Activated effector memory CD4-positive, alpha-beta T cell treated with anti-CD3 and anti-CD28 coated beads, Interleukin-2, amount 50 U/mL, for 16 hours (primary cell): ENCODE measurements at regions not wholly inside any gene's neighbourhood (a gene's known extent, or its start where the extent isn't known, plus 50 kb on each side); places are given as distances from the start of the nearest gene placed in this dataset.

Experiments
- DNase-seq: peaks from one replicate; pipeline ENCODE4 v3.0.0-alpha.2; 2020

DNA sequence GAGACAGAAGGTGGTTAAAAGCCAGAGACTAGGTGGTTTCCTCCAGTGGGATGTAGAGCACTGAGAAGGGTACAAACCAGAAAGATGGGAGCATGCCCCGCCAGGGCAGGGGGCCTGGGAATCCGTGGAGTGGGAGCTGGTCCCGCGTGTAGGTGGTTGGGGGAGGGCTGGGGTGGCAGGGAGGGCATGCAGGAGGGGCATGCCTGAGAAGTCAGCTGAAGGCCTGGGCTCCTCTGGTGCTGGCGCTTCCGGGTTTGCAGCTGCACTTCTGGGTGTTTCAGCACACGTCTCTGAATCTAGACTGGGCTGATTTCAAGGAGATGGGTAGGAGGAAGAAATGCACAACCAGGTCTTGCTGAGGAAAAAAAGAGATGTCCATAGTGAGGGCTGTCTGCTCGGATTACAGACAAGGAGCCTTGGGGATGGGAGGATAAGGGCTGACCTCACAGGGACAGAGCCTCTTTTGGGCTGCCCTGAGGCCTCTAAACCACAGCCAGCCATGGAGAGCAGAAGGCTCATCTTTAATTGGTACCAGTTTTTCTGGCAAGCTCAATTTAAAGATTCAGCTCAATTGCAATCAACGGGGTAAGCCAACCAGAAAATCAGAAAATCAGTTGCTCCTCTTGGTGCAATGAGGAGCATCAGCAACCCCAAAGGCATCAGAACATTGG is 151.9 kb downstream of the FAM43A start:
- DNase-seq, result no peak

DNA sequence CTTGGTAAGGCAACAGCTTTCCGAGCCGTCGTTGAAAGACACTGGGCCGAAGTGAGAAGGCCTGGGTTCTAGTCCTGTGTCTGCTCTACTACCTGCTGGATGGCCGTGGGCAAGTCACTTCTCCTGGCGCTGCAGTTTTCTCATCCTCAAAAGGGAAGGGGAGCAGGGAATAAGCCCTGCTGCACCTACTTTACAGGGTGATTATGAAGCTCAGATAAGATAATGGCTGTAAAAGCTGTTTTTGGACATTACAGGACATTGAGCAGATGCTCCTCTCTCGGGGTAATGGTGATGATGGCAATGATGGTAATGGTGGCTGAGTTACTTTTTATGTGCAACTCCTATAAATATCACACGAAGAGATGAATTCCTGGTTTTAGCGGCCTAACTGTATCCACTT is 152.6 kb downstream of the FAM43A start:
- no peak for DNase-seq

DNA sequence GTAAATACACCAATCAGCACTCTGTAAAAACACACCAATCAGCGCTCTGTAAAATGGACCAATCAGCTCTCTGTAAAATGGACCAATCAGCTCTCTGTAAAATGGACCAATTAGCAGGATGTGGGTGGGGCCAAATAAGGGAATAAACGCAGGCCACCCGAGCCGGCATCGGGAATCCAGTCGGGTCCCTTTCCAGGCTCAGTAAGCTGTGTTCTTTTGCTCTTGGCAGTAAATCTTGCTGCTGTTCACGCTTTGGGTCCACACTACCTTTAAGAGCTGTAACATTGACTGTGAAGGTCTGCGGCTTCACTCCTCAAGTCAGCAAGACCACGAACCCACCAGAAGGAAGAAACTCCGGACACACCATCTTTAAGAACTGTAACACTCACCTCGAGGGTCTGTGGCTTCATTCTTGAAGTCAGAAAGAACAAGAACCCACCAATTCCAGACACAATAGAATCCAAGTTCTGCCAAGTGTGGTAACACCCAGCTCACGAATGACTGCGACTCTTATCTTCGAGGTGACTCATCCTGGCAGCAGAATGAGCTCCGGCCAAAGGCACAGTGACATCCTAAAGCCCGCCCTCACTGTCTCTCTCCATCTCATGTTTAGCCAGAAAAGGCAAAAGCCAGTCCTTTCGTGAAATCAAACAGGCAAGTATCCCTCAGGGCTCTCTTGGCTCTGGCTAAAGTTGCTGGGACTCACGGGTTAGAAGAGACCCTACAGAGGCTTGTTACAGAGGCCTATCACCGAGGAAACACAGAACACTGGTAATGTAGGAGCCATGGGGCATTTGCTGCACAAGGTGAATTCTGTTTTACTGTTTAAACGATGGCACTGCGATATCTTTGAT is 155.2 kb downstream of the FAM43A start:
- DNase-seq, result no peak

DNA sequence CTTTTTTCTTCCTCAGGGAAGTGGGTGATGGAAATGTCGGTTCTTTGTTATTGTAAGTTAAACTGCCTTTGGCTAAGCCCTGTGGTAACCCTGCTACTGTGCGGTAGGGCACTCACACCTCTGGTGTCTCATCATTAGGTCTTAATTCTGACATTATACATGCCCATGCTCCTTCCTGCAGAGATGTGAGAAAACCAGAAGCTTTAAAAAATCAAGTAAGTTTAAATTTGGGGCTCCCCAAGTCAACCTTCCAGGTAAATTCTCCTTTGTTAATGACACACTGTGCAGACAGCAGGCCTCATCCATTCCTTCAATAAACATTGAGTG is 155.8 kb downstream of the FAM43A start:
- DNase-seq, result no peak

DNA sequence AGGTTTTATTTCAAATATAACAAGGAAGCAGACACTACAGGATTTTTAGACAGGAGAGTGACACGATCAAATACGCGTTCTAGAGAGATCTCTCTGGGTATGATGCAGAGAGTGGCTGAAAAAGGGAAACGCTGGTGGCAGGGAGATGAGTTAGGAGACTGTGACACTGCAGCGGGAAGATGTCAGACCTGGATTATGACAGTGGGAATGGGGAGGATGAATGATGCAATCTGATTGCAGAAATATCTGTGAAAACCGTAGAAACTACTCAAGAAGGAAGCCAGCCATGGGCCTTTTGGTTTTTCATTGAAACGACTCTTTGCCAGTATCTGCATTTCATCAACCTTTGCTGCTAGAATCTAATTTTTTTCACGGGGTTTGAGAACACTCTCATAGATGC is 157.9 kb downstream of the FAM43A start:
- DNase-seq, result no peak

DNA sequence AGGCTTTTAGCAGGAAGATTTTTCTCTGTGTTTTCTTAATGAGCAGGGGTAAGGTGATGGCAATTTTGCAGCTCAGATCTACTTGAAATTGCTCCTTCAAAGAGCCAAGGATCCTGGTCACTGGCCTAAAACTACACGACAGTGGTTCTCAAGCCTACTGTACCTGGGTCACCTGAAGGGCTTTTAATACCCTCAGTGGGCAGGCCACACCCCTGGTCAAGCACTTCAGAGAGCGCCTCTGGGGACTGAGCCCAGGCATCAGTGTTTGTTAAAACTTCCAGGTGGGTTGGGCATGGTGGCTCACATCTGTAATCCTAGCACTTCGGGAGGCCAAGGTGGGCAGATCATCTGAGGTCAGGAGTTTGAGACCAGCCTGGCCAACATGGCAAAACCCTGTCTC is 158.4 kb downstream of the FAM43A start:
- no peak for DNase-seq

DNA sequence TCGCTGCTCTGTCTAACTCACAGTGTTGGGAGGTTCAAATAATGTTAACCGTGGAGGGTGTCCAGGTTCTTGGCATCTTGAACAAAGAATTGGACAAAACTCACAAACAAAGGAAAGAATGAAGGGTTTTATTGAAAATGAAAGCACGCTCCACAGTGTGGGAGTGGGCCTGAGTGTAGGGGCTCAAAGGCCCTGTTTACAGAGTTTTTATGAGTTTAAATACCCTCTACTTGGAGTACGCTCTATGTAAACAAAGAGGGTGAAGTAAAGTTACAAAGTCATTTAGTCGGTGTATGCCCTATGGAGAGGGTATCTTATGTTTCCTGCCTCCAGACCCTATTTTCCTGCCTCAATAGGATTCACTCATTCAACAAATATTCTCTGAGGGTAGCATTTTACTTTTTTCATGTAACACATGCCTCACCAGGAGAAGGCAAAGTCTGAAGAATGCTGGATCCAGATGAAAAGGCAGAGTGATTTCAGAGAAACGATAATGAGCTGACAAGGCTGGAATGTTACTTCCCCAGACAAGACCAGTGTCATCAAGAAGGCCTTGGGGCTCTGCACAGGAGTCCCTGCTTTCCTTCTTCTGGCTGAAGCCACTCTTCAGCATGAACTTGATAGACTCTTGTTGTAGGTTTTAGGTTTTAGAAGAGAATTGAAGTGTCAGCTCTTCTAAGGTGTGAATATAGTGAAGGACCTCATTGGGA is 163.6 kb downstream of the FAM43A start:
- no peak for DNase-seq

DNA sequence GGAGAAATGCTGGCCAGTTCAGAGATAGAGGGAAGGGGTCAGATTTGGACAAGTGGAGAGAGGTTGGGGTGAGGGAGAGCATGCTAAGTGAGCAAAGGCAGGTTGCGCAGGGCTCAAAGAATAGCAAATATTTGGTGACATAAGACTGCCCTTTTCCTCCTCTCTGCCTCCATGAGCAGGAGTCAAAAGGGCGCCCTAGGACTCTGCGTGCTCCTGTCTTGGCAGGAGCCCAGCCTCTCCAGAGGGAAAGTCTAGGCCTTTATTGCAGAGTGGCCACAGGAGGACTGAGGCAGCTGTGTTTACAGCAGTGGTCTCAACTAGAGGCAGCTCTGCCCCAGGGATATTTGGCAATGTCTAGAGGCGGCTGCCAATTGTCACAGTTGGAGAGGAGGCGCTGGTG is 165.6 kb downstream of the FAM43A start:
- DNase-seq, result no peak

DNA sequence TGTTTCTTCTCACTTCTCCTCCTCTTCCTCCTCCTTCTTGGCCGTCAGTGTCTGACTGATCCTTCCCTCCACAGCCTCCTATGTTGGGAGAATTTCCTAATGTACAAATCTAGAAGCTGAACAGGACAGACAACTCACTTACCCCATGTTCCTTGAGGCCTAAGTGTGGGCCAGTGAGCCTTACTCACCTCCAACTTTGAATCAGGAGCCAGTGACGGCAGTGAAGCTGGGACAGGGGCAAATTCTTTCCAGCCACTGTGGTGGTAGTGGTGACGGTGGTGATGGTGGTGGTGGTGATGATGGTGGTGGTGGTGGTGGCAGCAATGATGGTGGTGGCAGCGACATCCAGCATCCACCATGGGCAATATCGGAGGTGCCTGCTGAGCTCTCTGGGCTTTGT is 166.3 kb downstream of the FAM43A start:
- DNase-seq, result no peak

DNA sequence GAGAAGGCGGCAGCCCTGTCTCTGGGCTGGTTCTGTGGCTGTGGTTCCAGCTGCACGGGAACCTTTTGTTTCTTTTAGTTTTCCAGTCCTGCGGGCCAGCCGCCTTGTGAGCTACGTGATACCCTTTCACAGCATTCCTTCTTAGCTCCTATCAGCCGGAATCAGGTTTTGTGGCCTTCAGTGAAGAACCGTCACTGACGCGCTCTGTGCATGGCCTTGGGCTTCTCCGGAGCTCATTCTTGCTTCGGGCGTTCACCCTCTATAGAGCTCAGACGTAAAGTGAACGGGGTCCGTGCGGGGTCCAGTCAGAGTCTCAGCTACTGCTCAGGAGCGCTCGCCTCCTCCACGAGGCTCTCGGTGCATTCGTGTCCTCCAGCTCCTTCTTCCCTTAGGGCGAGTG is 166.7 kb downstream of the FAM43A start:
- no peak for DNase-seq

DNA sequence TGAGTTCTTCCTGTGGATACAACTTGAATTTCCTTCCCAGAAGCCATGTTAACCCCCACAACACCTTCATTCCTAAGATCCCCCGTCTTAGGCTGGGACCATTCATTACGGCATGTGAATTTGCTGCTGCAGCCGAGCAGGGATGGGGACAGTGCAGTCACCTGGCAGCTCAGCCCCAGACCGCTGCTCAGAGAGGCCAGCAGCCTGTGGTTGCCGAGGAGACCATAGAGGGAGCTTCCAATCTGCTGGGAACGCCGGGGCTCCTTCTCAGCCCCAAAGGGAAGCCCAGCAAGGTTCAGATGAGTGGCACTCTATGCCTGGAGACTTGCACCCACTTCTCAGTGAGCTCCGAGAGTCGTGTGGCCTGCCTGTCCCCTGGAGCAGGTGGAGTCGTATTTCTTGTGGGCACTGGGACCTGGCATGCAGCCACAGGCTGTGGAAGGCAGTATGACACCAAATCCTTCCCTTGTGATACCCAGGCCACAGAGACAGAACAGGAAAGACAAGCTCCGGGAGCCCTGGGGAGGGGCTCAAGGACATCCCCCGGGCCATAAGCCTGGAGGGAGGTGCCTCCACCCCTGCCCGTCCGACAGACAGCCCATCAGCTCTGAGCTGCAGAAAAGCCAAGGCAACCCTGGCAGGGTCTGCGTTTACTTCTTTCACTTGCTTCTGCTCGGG is 167.3 kb downstream of the FAM43A start:
- DNase-seq, result no peak

DNA sequence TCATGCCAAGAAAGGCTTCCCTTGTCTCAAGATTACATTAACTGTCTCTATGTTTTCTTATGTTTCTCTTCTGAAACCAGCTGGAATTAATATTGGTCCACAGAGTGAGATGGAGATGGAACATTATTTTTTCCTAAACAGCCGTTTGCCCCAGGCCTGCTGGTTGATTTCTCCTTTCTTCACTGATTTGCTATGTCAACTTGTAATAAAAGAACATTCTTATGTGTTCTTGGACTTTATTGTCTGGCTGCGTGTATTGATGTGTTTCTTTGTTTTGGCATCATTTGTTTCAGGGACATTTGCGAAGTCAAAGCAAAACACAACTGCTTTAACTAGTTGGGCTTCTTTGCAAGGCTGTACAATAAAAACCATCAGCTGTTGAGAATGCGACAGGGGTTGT is 168.5 kb downstream of the FAM43A start:
- DNase-seq, result no peak

DNA sequence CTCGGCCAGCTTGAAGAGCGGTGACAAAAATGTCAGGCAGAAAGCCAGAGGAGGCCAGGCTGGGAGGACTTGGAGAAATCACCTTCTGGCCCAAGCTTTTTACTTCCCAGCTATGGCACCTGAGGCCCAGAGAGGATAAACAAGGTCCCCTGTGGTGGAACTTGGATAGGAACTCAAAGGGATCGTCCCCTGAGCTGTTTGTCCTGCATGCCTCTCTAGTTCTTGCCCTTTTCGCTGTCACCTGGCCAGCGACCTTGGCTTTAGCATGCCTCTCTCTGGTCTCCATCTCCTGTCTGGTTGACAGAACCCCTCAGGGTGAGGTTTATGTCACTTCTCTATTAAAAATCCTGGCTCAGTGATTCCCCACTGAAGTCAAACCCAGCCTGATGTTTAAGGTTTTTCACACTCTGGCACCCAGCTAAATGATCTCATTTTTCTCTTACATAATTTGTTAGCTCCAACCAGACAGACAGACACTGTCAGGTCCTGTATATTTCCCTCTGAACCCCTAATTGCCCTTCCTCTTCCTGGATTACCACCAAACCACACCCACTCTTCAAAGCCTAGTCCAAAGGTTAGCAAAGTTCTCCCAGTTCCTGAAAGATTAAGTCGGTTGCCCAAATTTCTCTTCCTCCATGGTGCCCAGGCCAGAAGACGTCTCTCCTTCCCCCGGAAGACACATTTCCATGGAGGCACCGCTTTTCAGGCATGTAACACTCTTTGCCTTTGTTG is 169.1 kb downstream of the FAM43A start:
- no peak for DNase-seq

DNA sequence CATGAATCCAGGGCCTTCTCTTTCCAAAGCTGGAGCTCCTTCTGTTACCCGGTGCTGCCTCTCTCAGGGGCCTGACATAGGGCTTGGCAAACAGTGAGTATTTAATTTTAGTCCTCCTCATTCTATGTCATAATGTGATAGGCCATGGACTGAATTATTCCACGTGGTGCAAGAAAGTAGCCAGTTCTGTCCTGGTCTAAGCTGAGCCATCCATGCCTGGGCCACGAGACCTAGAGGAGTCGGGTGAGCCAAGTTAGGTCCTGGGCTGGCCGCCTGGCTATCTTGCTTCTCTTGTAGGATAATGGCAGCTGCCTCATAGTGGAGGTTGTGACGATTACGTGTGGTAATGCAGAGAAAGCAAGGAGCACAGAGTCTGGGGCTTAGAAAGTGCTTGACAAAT is 170.6 kb downstream of the FAM43A start:
- DNase-seq, result no peak

DNA sequence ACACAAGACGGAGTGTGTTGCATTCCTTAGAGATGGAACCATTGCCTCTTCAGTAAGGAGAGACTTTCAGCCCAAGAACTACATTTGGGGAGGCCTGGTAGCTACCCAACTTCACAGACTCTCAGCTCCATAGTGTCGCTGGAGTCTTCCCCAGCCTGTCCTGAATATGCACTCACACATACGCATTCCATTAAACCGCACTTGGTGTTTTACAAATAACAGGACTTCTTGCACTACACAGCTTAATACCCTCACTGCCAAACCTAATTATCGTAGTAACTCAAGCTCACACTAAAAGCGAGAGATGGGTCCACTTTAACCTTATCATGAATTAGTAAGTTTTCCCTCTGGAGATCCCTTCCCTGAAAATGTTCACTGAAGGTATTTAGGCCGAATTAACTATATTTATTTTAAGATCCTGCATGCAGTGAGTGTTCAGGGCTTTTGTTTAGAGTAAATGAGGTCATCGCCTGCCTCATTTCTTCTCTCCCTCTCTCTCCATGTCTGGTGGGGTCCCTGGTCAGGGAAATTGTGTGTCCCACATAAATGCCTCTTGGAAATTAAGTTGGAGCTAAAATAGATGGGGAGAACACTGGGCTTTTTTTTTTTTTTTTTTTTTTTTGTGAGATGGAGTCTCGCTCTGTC is 171.9 kb downstream of the FAM43A start:
- DNase-seq, result no peak

DNA sequence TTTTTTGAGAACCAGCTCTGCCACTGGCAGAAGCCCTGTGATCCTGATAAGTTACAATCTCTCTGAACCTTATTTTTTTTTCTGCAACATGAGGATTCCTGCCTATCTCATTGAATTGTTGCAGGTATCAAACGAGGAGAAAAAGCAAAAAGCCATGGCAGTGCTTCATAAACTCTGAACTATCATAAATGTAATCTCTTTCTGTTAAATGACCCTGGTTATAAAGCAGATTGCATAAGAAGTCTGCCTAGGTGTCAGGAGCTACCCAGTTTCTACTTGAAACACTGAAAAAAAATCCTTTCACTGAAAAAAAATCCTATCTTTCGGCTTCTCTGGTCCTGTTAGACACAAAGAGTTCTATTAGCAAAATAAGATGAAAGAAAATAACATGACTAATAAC is 172.7 kb downstream of the FAM43A start:
- DNase-seq, result no peak

DNA sequence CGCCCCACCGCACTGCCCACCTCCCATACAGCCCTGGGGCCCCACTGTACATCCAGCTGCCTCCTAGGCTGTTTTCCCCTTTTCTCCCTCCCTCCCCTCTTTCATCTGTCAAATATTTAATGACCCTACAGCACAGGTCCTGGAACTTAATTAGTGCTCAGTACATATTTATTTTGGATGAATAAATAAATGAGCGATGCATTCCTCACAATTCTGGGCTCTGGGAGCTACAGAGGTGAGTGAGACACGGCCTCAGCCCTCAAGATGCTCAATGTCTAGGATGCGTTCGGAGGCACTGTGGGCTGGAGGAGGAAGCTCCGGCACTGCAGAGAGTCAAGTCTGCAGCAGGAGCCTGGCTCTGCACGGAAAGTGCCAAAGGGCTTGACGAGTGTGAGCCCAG is 175.0 kb downstream of the FAM43A start:
- no peak for DNase-seq

DNA sequence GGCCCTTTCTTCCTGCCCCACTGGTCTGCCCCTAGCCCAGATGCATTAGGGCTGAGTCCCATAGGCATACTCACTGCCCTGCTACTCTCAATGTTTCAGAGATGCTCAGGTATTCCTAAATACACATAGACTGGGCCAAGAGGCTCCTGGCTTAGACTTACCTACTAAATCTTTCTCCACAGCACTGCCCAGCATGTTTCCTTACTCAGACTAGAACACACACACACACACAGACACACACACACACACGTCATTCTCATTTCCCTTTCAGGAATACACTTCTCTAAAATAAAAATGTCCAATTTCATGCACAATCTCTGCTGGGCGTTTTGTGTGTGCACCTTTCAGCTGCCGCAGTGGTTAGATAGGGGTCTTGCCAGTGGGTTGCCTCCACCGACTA is 175.7 kb downstream of the FAM43A start:
- DNase-seq, result no peak

DNA sequence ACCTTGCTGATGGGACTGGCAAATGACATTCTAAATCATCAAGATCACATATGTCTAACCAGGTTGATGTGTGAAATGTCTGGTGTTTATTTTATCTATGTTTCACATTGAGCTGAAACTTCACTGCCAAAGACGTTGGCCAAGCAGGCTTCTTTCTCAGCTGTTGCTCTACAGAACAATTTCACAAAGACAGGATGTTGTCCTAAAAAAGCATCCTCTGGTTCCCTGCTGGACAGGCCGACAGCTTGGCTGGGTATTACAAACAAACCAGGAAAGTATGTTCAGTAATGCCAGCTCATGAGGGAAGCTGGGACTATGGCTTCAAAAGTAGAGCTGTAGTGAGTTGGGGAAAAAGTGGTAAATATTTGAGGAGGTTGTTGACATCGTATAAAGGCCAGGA is 179.4 kb downstream of the FAM43A start:
- DNase-seq, result no peak

DNA sequence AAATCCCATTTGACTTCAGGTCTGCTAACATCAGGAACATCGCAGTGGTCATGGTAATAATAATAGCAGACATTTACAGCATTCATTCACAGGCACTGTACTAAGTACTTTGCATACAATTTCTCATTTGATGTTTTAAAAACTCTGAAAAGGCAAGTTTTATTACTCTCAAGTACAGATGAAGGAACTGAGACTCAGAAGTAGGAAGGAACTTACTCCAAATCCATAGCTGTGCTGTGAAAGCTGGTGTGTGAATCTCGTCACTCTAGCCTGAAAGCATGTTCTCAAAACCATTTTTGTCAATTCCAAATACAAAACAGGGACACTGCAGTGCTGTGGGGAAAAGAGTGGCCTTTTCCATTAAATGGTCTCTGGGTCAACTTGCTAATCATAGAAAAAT is 179.9 kb downstream of the FAM43A start:
- DNase-seq, result no peak

DNA sequence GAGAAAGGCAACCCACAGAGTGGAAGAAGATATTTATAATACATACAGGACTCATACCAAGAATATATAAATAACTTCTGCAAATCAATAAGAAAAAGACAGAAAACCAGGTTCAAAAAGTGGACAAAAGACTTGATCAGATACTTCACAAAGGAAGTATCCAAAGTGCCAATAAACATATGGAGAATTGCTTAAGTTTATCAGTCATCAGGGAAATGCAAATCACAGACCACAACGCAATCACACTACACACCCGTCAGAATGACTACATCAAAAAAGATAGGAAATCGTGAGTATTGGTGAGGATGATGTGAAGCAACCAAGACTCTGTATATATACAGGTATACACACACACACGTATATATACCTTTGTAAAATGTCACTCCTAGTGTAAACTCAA is 180.6 kb downstream of the FAM43A start:
- DNase-seq, result no peak

DNA sequence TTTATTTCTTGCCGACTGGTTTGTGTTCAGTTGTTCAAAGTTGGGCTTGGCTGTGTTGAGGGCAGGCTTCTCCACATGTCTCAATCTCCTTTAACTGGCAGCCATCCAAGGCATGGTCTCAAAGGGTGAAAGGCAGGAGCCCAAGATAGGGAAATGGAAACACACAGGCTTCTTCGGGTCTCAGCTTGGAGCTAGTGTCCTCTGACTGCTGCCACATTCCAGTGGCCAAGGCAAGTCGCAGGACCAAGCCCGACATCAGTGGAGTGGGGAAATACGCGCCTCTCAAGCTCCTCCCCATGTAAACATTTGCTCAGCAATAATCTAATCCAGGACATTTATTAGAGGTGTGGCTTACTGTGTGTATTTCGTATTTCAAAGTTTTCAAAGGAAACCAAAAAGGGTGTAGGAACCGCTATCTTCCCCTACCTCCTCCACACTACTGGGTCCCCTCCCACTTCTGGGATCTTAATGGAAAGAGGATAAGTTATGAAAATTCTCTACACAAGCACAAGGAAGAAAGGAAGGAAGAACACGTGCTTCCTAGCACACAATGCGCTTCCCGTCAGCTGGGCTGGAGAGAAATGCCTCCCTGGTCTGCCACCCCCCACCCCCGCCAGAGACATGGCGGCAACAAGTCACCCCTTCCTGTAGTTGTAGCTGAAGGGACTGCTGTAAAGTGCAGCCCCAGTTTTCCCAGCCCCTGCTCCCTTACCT is 181.7 kb downstream of the FAM43A start:
- DNase-seq, result no peak
